ENCODE measurements at regions not wholly inside any gene's neighbourhood (a gene's known extent, or its start where the extent isn't known, plus 50 kb on each side); places are given as distances from the start of the nearest gene placed in this dataset.

GRCh38 chr13:74298923-74299322, 164.7 kb upstream of the KLF12 start:
- Mint-ChIP-seq H3K4me1 (peaks cover 11% of the 10 kb centered on the region), H3K27ac (no peak overlapping the region), H3K9me3 (no peaks in the 10 kb centered on the region), H3K36me3 (no peaks in the 10 kb centered on the region), H3K4me3 (no peak overlapping the region), H3K27me3 (ENCODE audit: insufficient read depth, low read depth) (no peaks in the 10 kb centered on the region)
- no peak overlapping the region for H3K9ac ChIP-seq
- no peak overlapping the region for H3K4me3 ChIP-seq
- H3K4me2 ChIP-seq: no peak overlapping the region
- H3K9me3 ChIP-seq (ENCODE audit: low read depth): no peaks in the 10 kb centered on the region
- no peak for DNase-seq (ENCODE audit: low spot score)
- no peaks in the 10 kb centered on the region for H4K20me1 ChIP-seq (ENCODE audit: low read depth)
- no peak overlapping the region for H2AFZ ChIP-seq (replicated peaks)
- H3K79me2 ChIP-seq (ENCODE audit: low read depth): no peaks in the 10 kb centered on the region
- TF ChIP-seq EZH2 (IDR thresholded peaks at IDR 0.05) (no peak), CTCF (IDR thresholded peaks at IDR 0.05) (no peak), EZH2phosphoT487 (IDR thresholded peaks at IDR 0.05) (no peak)
- no peaks in the 10 kb centered on the region for H3K36me3 ChIP-seq
- no peaks in the 10 kb centered on the region for H3F3A ChIP-seq (ENCODE audit: low read depth)
- no peaks in the 10 kb centered on the region for H3K27me3 ChIP-seq
- H3K4me1 ChIP-seq: no peaks in the 10 kb centered on the region
- no peak overlapping the region for H3K27ac ChIP-seq

- no peak overlapping the region for H3K4me2 ChIP-seq
- no peak overlapping the region for H3K4me3 ChIP-seq
Measured at GRCh38 chr13:74289861-74290773, 155.9 kb upstream of the KLF12 start.

GRCh38 chr13:74289107-74289506, 154.9 kb upstream of the KLF12 start:
- H3K27ac Mint-ChIP-seq: peak overlapping the region; percentile 22
- no peak overlapping the region for H3K9ac ChIP-seq
- peak overlapping the region; percentile 13 for H3K4me3 Mint-ChIP-seq

More at GRCh38 chr13:74289861-74290773, 155.9 kb upstream of the KLF12 start:
- Mint-ChIP-seq H3K27ac (peak overlapping the region; percentile 48), H3K4me1 (peaks cover 52% of the 10 kb centered on the region), H3K4me3 (peak overlapping the region; percentile 44), H3K27me3 (ENCODE audit: insufficient read depth, low read depth) (peaks cover 5% of the 10 kb centered on the region), H3K36me3 (no peaks in the 10 kb centered on the region), H3K9me3 (no peaks in the 10 kb centered on the region)
- no peak overlapping the region for H3K9ac ChIP-seq
- TF ChIP-seq EZH2phosphoT487 (IDR thresholded peaks at IDR 0.05) (no peak), EZH2 (IDR thresholded peaks at IDR 0.05) (no peak), CTCF (IDR thresholded peaks at IDR 0.05) (no peak)
- no peaks in the 10 kb centered on the region for H3K9me3 ChIP-seq (ENCODE audit: low read depth)
- peaks cover 13% of the 10 kb centered on the region for H3F3A ChIP-seq (ENCODE audit: low read depth)
- peaks cover 26% of the 10 kb centered on the region for H3K4me1 ChIP-seq
- H4K20me1 ChIP-seq (ENCODE audit: low read depth): no peaks in the 10 kb centered on the region
- peak; percentile 52 for DNase-seq (ENCODE audit: low spot score)
- H3K79me2 ChIP-seq (ENCODE audit: low read depth): no peaks in the 10 kb centered on the region
- H3K27me3 ChIP-seq: no peaks in the 10 kb centered on the region
- no peaks in the 10 kb centered on the region for H3K36me3 ChIP-seq
- H2AFZ ChIP-seq (replicated peaks): peak overlapping the region; percentile 4
- no peak overlapping the region for H3K27ac ChIP-seq

More at GRCh38 chr13:74289107-74289506, 154.9 kb upstream of the KLF12 start:
- Histone ChIP-seq H2AFZ (replicated peaks) (no peak overlapping the region), H3K27ac (no peak overlapping the region), H3K4me2 (no peak overlapping the region), H3K27me3 (no peaks in the 10 kb centered on the region), H3K79me2 (ENCODE audit: low read depth) (no peaks in the 10 kb centered on the region), H4K20me1 (ENCODE audit: low read depth) (no peaks in the 10 kb centered on the region), H3K9me3 (ENCODE audit: low read depth) (no peaks in the 10 kb centered on the region), H3F3A (ENCODE audit: low read depth) (peaks cover 13% of the 10 kb centered on the region), H3K4me1 (peaks cover 26% of the 10 kb centered on the region), H3K4me3 (no peak overlapping the region), H3K36me3 (no peaks in the 10 kb centered on the region)
- no peaks in the 10 kb centered on the region for H3K9me3 Mint-ChIP-seq
- DNase-seq (ENCODE audit: low spot score): no peak
- no peak for TF ChIP-seq EZH2phosphoT487 (IDR thresholded peaks at IDR 0.05)
- no peak for TF ChIP-seq CTCF (IDR thresholded peaks at IDR 0.05)
- no peak for TF ChIP-seq EZH2 (IDR thresholded peaks at IDR 0.05)
- H3K4me1 Mint-ChIP-seq: peaks cover 52% of the 10 kb centered on the region
- H3K36me3 Mint-ChIP-seq: no peaks in the 10 kb centered on the region
- H3K27me3 Mint-ChIP-seq (ENCODE audit: insufficient read depth, low read depth): peaks cover 5% of the 10 kb centered on the region

All from neural progenitor cell (in vitro differentiated cells).